Colon (tissue), 2 donors: ENCODE measurements at regions not wholly inside any gene's neighbourhood (a gene's known extent, or its start where the extent isn't known, plus 50 kb on each side); places are given as distances from the start of the nearest gene placed in this dataset.
"Not testable (repeated sequence)": the region's sequence is repeated elsewhere in the genome, so short reads cannot be mapped to it uniquely, and the experiment has no call there.

Source experiments
- FAIRE-seq: peaks from 2 replicates; lab custom pipeline; 2012; peaks lifted over from hg19 to GRCh38; lab: Jason Lieb, UNC
- donor health status: control.
- donor health status: control.

DNA sequence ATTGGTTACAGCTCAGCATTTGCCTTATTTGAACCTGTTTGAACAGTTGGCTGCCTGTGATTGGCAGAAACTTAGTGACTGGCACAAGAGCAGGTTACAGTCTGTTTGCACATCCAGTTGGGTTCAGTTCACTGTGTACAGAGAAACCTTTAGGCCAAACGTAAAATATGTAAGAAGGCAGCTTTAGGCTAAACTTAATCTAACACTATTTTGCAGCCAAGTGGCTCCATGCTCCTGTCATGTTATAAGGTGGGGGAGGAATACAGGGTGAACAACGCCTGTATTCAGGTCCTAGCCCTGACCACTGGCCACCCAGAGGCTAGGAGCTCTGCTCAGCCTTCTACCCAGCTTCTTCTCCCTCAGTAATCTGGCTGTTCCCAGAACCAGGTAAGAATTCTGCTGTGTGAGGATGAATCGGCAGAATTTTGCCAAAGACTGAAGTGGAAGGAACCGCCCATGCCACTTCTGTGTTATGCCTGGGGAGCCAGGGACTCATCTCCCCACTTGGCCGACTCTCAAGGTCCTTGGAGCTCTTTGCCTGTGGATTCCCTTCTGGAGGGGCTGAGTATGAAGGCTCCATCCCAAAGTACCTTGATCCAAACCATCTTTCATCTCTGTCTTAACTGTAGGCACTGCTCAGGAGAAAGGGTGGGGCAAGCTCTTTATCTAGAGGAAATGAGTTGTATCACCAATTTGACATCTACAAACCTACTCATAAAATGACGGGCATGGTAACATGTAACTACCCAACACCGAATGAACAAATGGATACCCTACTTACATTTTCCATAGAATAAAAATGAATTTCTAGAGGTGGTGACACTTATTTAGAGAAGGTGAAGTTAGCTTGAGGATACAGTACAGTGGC, 164.4 kb upstream of the NAMPT start:
- no peak for FAIRE-seq

DNA sequence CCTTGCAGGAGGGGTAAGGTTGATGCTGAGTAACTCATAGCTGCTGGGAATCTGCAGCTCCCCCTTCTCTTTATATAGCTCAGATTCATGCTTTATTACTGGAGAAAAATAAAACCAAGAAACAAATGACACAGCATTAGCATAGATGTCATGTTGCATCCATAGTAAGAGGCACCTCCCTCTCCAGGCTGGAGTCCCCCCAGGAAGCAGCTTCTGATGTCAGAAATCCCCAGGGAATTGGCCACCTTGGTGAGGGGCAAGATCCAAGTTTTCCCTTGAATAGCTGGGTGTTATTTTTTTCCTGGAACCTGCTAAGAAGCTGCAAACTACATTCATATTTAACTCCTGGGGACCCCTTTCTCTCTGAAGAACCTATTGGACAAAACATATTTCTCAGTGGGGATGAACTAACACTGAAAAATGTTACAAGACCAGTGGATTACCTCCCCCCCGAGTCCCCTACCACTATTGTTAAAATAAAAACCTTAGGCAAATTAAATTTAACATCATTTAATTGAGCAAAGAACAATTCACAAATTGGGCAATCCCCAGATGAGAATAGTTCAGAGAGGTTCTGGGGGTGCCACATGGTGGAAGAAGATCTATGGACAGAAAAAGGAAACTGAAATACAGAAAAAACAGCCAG, 163.7 kb upstream of the NAMPT start:
- FAIRE-seq, result no peak

DNA sequence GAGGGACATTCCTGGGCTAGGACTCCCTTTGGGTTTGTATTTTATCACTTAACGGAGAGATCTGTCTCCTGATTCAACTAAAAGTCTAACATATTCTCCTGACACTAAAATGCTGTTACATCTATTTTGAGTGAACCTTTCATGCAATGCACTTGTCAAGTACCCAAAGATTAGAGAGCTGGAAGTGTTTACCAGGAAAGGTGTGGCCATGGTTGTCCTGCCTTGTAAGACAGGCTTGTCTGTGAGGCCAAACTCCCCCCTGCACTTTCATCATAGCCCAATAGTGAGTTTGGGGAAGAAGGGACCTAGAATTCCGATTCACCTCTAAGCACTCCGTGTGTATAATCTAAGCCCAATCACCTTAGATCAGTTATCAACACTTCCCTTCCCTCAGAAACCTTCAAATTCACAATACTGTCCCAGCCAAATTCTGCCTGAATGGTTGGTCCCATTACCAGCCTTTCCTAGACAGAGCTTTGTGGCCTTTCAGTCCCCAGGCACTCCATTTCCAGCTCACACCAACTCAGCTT, 162.6 kb upstream of the NAMPT start:
- FAIRE-seq, result no peak

DNA sequence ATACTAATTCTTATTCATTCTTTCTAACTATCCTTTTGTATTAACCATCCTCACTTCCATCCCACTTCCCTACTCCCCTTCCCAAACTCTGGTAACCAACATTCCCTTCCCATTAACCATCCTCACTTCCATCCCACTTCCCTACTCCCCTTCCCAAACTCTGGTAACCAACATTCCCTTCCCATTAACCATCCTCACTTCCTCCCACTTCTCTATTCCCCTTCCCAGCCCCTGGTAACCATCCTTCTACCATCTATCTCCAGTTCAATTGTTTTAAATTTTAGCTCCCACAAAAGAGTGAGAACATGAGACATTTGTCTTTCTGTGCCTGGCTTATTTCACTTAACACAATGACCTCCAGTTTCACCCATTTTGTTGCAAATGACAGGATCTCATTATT, 160.6 kb upstream of the NAMPT start:
- not testable (repeated sequence) for FAIRE-seq

DNA sequence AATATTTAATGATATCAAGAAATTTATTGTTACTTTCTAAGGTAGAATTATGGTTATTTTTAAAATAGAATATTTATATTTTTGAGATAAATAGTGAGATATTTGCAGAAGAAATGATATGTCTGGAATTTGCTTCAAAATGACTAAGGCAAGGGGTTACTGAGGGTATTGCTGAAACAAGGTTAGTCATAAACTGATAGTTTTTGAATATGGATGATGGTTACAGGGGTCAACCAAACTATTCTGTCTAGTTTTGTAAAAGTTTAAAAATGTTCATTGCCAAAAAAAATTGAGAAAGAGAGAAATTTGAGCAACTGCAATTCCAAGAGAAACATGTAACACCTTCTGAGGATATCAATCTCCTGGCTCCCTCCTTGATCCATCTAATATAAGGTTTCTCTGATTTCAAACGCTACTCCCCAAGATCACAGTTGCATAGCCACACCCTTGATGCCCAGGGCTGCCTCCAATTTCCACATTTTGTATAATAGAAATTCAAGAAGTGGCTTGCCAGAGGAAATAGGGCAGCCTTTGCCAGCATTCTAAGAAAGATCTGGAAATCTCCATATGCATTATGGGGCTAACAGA, 159.4 kb upstream of the NAMPT start:
- FAIRE-seq, result no peak

DNA sequence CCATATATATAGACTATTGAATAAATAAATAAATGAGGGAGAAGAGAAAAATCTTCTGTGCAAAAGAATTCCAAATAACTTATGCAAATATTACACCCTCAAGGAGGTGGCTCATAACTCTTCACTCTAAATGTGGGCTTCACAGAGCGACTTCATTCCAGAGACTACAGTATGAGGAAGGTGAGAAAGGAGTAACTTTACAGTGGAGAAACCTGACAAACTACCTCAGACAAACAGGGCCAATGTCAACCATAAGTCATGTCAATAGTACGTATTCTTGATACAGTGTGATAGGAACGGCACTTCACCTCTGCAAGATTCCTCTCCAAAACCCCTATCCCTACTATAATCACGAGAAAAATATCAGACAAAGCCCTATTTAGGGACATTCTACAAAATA, 158.4 kb upstream of the NAMPT start:
- FAIRE-seq, result no peak

DNA sequence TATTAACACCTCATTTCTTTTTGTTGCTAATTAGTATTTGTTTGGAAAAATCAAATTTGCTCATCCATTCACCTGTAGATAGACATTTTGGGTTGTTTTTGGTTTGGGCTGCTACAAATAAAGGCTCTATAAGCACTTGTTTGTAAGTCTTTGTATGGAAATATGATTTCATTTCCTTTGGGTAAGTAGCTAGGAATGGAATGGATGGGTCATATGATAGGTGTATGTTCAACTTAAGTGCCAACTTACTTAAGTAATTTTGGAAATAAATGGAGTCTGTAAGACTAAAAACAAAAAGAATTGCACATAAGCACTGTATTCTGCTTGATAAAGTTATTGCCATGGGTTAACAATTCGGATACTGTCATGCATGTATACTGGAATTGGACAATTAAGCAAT, 157.7 kb upstream of the NAMPT start:
- FAIRE-seq, result no peak

DNA sequence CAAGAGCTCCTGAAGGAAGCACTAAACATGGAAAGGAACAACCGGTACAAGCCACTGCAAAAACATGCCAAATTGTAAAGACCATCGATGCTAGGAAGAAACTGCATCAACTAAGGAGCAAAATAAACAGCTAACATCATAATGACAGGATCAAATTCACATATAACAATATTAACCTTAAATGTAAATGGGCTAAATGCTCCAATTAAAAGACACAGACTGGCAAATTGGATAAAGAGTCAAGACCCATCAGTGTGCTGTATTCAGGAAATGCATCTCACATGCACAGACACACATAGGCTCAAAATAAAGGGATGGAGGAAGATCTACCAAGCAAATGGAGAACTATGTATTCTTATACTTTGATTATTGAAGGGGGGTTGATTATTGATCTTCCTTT, 156.6 kb upstream of the NAMPT start:
- not testable (repeated sequence) for FAIRE-seq

DNA sequence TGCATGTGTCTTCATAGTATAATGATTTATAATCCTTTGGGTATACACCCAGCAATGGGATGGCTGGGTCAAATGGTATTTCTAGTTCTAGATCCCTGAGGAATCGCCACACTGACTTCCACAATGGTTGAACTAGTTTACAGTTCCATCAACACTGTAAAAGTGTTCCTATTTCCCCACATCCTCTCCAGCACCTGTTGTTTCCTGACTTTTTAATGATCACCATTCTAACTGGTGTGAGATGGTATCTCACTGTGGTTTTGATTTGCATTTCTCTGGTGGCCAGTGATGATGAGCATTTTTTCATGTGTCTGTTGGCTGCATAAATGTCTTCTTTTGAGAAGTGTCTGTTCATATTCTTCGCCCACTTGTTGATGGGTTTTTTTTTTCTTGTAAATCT, 152.2 kb upstream of the NAMPT start:
- FAIRE-seq, result not testable (repeated sequence)

DNA sequence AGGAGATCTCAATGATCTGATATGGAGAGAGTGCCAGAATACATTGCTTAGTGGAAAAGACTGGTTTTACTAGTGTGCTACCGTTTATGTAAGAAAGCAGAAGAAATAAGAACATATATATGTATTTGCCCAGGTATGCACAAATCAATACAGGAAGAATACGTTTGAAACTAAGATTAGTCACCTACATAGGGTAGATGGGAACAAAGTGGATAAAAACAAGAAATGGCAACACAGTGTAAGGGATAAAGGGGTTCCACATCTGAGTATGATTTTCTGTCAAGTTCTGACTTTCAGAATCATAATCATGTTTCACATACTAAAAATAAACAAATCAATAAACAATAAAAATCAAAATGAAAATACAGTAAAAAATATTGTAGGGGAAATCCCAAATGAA, 148.6 kb upstream of the NAMPT start:
- no peak for FAIRE-seq

DNA sequence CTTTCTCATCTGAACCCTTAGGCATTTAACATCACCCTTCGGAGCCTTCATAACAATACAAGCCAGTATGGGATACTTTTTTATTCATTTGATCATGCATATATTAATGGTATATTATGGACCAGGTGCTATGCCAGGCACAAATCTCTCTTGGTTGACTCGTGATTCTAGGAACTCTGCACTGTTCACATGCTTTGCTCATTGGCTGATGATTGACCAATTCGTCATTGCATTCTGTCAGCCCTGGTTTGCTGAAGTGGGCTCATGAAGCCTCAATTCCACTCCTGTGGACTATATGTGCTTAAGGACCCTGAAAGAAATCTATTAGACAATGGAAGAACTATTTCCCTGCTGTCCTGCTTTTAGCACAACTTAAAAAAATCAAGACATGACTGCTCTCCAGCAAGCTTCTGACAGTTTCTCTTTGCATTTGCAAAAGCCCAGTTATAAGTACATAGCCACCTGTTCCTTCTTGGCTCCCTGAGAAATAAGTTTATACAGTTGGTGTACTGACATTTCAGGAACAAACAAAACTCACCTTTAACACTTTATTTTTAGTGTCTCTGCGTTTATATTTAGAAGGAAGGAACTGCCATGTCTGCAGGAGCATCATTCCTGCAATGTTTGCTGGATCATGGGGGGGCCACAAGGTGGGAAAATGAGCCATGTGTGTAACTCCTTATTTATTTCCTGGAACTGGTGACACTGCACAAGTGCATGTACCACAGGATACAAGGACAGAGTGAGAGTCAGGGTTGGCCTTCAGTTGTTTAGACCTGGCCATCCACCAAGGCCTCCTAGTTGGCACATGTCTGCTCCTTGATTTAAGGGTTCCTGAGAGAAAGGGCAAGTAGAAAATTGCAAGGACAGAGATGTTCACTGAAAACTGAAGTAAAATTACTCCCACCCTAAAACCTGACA, 146.0 kb upstream of the NAMPT start:
- FAIRE-seq, result no peak

DNA sequence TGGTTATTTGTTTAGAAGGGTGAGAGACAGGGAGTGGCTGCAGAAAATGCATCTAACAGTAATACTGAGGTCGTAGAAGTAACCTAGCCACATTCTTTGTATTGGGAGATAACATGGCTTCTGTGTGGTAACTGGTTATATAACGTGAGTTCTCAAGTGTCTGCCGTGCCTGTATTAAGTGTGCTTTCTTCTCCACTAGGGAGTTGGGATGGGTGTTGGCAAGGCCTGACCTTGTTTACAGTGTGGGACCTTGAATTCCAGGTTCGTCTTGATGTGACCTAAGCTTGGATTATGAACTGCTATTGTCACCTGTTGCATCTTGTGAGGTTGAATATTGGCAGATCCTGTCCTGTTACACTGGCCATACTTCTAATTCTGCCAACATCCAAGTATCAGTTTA, 145.3 kb upstream of the NAMPT start:
- FAIRE-seq, result no peak

DNA sequence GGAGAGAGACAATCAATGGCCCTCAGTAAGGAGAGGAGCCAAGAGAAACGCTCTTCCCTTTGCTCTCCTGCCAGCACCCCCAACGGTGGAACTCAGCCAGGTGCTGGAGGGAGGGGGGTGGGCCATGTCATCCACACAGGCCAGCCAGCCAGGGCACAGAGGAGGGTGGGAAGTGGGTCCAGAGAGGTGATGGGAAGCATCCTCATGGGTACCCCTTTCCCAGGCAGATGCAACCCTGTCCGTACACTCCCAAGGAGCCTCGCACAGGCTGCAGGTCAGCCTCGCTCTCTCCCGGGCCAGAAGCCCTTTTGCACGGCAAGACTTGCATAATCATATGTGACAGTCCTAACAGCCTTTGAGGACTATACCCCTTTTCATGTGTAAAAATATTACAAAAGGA, 142.0 kb upstream of the NAMPT start:
- no peak for FAIRE-seq

DNA sequence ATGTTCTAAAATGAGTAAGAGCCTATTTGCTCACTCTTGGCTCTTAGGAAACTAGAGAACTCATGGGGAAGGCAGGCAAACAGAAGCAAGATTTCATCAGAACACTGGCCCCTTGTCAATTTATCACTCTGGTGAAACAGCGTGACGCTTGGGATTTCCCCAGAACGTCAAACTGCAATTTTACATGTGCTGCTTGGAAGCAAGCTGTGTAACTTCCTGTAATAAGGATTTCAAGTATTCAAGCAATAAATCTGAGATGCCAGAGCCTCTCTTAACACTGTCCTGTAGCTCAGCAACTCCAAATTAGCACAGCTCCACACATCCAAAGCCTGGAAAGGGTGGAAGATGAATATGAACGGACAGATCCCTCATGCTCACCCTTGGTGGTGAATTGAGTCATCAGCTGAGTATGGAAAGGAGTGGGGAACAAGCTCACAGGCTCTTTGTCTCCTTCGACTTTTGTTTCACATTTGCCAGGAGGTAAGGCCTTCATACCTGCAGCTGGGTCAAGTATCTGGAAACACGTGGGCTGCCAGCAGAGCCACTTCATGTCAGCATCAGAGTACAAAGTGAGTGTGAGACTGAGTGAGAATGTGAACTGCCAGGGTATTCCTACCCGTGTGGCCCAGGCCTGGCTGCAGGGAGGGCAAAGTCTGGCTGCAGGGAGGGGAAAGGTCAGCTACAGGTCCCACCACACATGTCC, 140.4 kb upstream of the NAMPT start:
- FAIRE-seq, result no peak

DNA sequence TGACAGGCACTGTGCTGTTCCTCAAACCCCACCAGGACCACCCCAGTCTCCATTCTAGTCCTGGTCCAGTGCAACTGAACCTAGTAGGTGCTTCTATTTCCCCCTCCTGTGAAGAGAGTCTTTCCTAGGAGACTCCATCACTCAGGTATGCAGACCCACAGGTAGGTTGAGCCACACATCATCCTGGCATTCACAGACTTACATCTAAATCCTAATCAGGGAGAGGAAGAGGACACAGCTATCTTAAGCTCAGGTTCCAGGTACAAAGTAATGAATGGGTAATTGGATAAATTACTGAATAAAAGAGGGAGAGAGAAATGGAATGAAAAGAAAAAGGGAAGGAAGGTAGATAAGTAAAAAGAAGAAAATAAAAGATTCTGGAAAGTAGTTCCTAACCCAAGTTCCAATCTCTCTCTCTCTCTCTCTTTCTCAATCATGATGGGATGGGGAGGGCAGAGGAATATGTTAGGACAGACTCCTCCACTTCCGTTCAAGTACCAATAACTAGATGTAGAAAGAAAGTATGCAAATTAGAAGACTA, 139.8 kb upstream of the NAMPT start:
- no peak for FAIRE-seq

DNA sequence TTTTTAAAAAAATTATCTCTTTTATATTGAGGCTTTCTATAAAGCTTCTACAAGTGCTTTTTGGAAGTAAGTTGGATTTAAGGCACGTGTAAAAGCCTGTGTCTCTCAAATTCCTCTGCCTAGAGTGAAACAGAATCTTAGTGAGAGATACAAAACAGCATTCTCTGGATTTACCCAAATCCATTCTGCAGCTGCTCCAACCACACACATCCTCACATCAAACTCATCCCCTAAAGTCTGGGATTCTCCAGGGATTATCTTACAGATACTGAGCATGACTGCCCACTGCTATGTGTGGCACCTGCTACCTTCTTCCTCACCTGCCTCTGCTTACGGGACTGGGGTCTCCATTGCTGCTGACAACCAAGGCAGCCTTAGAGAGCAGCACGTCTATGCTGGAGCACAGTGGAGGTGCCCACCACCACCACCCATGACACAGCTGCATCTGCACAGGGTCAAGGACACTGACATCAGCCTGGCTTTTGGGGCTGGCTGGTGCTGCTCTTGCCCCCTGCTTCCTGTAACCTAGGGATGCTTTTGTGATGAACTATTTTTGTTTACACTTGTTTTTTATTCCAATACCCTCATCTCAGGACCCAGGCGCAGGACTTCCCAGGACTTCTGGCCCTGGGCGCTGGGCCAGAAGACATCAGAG, 139.2 kb upstream of the NAMPT start:
- FAIRE-seq, result no peak

DNA sequence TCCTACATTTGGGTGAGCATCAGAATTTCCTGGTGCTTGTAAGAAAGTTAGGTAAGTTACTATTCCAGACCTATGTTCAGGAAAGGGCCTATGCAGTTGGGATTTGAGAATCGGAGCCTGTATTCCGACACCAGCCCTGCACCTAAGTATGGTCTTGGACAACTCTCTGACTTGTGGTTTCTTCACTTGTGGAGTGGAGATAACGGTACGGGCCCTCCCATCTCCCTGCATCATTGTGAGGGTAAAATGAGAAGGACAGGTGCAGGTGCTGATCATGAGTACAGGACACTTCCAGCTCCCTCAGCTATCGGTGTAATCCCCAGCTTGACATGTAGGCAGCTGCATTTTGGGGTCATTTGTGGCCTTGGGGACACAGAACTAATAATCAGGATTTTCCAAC, 138.3 kb upstream of the NAMPT start:
- no peak for FAIRE-seq

DNA sequence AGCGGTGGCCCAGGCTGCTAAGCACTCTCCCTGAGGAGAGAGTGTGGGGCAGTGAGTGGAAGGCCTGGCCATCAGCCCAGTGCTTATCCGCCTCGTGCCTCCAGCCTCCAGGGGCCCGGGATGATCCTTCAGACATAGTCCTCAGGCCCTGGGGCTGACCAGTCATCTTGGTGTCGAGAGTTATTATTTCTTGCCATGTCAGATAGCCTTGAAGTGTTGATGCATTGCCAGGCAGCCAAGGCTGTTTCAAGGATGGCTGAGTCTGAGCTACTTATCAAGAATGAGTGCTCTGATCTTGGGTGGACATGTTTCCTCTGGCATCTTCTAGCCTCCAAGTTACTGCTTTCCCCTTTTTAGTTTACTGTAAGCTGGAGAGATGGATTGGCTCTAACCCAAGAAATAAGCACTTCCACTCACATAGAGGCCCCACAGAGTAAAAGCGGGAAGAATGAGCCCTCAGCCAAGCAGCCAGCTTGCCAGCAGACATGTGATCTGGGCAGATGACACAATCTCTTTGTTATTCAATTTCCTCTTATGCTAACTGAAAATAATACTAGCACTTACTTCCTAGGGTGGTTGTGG, 136.5 kb upstream of the NAMPT start:
- no peak for FAIRE-seq

DNA sequence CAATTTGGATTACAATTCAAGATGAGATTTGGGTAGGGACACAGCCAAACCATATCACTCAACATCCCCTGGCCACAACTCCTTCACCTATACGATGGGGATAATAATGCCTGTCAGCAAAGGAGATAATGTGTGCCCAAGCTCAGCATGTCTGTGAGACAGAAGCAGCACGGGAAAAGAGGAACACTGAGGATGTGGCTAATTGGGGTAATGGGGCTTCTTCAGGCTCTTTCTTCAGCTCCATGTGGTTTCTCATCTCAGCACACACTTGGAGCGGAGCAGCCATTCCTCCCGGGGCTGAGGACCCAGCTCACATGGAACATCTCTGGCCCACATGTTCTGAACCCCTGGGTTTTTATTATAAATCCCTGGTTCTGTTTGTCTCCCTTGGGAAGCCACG, 136.0 kb upstream of the NAMPT start:
- no peak for FAIRE-seq

DNA sequence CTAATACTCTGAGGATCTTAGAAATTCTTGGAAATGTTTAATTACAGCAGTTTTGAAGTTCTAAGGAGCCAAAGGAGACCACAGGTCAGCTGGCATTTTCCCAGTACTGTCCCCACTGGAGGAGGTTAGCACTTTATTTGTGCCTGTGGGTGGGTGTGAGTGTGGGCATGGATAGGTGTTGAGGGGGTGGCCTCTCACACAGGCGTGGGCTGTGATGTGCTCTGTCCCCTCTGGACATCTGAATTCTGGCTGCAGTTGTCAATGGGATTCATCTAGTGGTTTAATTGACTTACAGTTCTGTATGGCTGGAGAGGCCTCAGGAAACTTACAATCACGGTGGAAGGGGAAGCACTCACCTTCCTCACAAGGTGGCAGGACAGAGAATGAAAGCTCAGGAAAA, 135.4 kb upstream of the NAMPT start:
- FAIRE-seq, result no peak
